Calu3 (cell line): ENCODE measurements at regions not wholly inside any gene's neighbourhood (a gene's known extent, or its start where the extent isn't known, plus 50 kb on each side); places are given as distances from the start of the nearest gene placed in this dataset.

Experiments
- BruUV-seq: library from RNA; stranded (reverse); fragments of 400-500 nt; replicated peaks from 2 replicates; lab custom pipeline; 2021; lab: Mats Ljungman, UMichigan
- CTCF ChIA-PET: fragments of 300-600 bp; sonication (Branson Sonifier 250); formaldehyde crosslinking; loops from one replicate; lab custom pipeline; 2022; ENCODE audit warnings: antibody characterized with exemption; lab: Charles Lee
- DNase-seq: peaks from one replicate; pipeline ENCODE4 v3.0.0; 2022
- H3K27ac Mint-ChIP-seq: one replicate; pipeline ENCODE4 v1.8.0; 2022; ENCODE audit warnings: mixed read lengths; ENCODE audit not compliant: unreplicated experiment
- H3K27me3 Mint-ChIP-seq: one replicate; pipeline ENCODE4 v1.8.0; 2022; ENCODE audit warnings: mixed read lengths; ENCODE audit not compliant: unreplicated experiment
- H3K36me3 Mint-ChIP-seq: one replicate; pipeline ENCODE4 v1.8.0; 2022; ENCODE audit warnings: mild to moderate bottlenecking, moderate library complexity, mixed read lengths; ENCODE audit not compliant: insufficient read depth, unreplicated experiment
- H3K4me1 Mint-ChIP-seq: one replicate; pipeline ENCODE4 v1.8.0; 2022; ENCODE audit warnings: mild to moderate bottlenecking, low read depth, mixed read lengths; ENCODE audit not compliant: unreplicated experiment
- H3K4me3 Mint-ChIP-seq: one replicate; pipeline ENCODE4 v1.8.0; 2022; ENCODE audit warnings: mild to moderate bottlenecking, low read depth, moderate library complexity, mixed read lengths; ENCODE audit not compliant: unreplicated experiment
- H3K9me3 Mint-ChIP-seq: one replicate; pipeline ENCODE4 v1.8.0; 2022; ENCODE audit warnings: low read depth, mixed read lengths; ENCODE audit not compliant: unreplicated experiment
- CTCF ChIP-seq: fragments of 200-600 bp; IDR thresholded peaks from one replicate; pipeline ENCODE4 v1.8.0; 2022; ENCODE audit warnings: antibody characterized with exemption; ENCODE audit not compliant: unreplicated experiment
- intact Hi-C: fragments of 100-400 bp; cut with micrococcal nuclease; formaldehyde crosslinking; loops from one replicate; pipeline ENCODE4 v1.10.0; 2022; ENCODE audit not compliant: unreplicated experiment

- H3K36me3 Mint-ChIP-seq: no peaks in the 10 kb centered on the region
- H3K27me3 Mint-ChIP-seq: peaks cover 16% of the 10 kb centered on the region
These were observed 223.5 kb upstream of the GHITM start for GRCh38 chr10:83915801-83916200.

GRCh38 chr10:83917537-83918506 is 221.5 kb upstream of the GHITM start:
- no TSS peak for BruUV-seq
- Mint-ChIP-seq H3K4me1 (no peaks in the 10 kb centered on the region), H3K27me3 (peaks cover 16% of the 10 kb centered on the region), H3K4me3 (no peak overlapping the region), H3K9me3 (no peaks in the 10 kb centered on the region), H3K36me3 (no peaks in the 10 kb centered on the region), H3K27ac (no peak overlapping the region)
- intact Hi-C loops: no loop called here
- CTCF ChIA-PET: no interaction called here
- no peak for DNase-seq
- no peak for TF ChIP-seq CTCF

More at GRCh38 chr10:83915801-83916200, 223.5 kb upstream of the GHITM start:
- CTCF ChIA-PET: no interaction called here
- no peak overlapping the region for H3K4me3 Mint-ChIP-seq
- intact Hi-C loops: no loop called here
- no peaks in the 10 kb centered on the region for H3K9me3 Mint-ChIP-seq
- H3K27ac Mint-ChIP-seq: no peak overlapping the region
- H3K4me1 Mint-ChIP-seq: no peaks in the 10 kb centered on the region
- no peak for TF ChIP-seq CTCF
- no TSS peak for BruUV-seq
- no peak for DNase-seq

GRCh38 chr10:83919187-83919586 is 220.1 kb upstream of the GHITM start:
- CTCF ChIA-PET: no interaction called here
- H3K36me3 Mint-ChIP-seq: no peaks in the 10 kb centered on the region
- intact Hi-C loops: no loop called here
- TF ChIP-seq CTCF: no peak
- no peaks in the 10 kb centered on the region for H3K4me1 Mint-ChIP-seq
- no peaks in the 10 kb centered on the region for H3K9me3 Mint-ChIP-seq
- peaks cover 24% of the 10 kb centered on the region for H3K27me3 Mint-ChIP-seq
- no TSS peak for BruUV-seq
- no peak overlapping the region for H3K27ac Mint-ChIP-seq
- DNase-seq: no peak
- H3K4me3 Mint-ChIP-seq: no peak overlapping the region

- no TSS peak for BruUV-seq
- H3K4me3 Mint-ChIP-seq: no peak overlapping the region
- no peak for TF ChIP-seq CTCF
These were observed 217.1 kb upstream of the GHITM start for GRCh38 chr10:83921984-83922860.

More at GRCh38 chr10:83921984-83922860, 217.1 kb upstream of the GHITM start:
- Mint-ChIP-seq H3K36me3 (no peaks in the 10 kb centered on the region), H3K27ac (no peak overlapping the region), H3K4me1 (no peaks in the 10 kb centered on the region), H3K27me3 (peaks cover 35% of the 10 kb centered on the region), H3K9me3 (peaks cover 3% of the 10 kb centered on the region)
- CTCF ChIA-PET: interaction anchor here (0.6 kb wide), 1 partner anchor 11 kb away, joined by 6 read pairs; no protein-coding TSS in a partner anchor
- intact Hi-C loops: no loop called here
- DNase-seq: no peak
